ENCODE measurements at regions not wholly inside any gene's neighbourhood (a gene's known extent, or its start where the extent isn't known, plus 50 kb on each side); places are given as distances from the start of the nearest gene placed in this dataset.
A peak's percentile ranks its signal among the peaks of the same experiment; 100 is the strongest.
"Not testable (repeated sequence)": the region's sequence is repeated elsewhere in the genome, so short reads cannot be mapped to it uniquely, and the experiment has no call there.

DNA sequence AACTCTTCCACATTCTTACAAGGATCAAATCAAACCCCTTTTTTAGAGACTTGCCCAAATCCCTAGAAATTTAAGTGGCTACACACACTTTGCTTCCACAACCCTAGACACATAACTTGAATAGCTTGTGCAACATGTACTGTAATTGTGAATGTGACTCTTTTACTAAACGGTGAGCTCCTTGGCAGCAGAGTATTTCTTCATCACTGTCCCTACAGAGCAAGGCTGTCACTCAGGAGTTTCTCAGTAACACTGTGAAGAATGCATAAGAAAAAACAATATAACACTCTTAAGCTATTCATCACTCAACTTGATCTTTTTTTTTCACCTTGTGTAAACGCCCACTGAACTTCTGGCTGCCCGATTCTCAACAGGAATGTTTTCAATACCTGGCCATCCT, 53.8 kb upstream of the ADAMTS18 start:
- no peak for DNase-seq
- ATAC-seq = no peak
- intact Hi-C loops (cut with micrococcal nuclease) = no loop called here

DNA sequence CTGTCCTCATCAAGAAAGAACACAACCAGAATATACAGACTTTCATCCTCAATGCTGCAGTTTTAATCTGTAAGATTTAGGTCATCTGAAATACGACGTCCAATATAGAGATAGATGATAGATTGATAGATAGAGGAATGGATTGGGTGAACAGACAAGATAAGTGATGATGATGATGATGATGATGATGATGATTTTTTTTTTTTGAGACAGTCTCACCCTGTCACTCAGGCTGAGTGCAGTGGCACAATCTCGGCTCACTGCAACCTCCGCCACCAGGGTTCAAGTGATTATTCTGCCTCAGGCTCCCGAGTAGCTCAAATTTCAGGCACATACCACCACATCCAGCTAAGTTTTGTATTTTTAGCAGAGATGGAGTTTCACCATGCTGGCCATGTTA, 56.3 kb upstream of the ADAMTS18 start:
- intact Hi-C loops (cut with micrococcal nuclease) = no loop called here
- ATAC-seq (no peak), DNase-seq (no peak)

DNA sequence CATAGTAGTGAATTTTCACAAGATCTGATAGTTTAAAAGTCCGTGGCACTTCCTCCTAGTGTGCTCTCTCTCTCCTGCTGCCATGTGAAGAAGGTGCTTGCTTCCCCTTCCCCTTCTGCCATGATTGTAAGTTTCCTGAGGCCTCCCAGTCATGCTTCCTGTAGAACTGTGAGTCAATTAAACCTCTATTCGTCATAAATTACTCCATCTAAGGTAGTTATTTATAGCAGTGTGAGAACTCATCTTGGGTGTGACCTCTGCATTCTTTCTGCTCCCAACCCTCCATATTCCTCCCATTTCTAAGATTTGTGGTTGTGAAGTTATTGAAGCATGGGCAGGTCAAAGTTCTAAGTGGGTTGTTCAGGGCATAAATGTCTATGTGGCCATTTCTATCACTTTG, 62.1 kb upstream of the ADAMTS18 start:
- intact Hi-C loops (cut with micrococcal nuclease) = no loop called here
- DNase-seq (no peak), ATAC-seq (no peak)

DNA sequence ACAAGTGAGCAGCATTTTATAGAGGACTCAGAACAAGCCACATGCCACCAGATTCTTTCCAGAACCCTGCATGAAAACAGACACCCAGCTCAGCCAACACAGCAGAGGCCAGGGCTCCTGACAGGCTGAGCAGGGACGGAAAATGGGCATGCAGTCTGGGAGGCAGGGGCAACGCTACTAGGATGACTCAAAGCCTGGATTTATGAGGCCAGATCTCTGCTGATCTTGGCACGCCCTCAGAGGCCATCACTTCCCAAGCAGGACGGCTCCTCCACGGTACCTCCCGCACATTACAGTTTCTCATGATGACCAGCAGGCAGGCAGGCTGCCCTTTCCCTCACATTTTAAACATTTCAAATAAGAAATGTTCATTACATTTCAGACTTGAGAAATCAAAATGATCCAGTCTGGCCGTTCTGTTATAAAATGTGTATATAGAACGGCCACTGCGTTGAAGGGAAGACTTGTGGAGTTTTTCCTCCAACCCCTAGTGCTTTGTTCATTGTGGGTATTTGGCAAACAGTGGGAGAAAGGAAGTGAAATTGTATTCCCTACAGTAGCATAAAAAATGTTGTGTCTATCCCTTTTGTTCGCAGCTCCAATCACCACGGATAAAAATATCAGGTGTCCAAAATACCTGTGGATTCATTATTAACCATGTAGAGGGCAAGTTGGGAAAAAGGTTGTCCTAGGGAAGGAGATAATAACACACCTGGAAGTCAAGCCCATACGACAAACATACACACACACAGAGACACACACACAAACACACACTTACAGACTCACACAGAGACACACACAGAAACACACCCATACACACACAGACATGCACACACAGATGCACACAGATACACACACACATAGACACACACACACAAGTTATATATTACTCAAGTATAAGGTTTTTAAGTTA, 64.8 kb upstream of the ADAMTS18 start:
- ATAC-seq = no peak
- DNase-seq = peak; percentile 20
- intact Hi-C loops (cut with micrococcal nuclease) = no loop called here

DNA sequence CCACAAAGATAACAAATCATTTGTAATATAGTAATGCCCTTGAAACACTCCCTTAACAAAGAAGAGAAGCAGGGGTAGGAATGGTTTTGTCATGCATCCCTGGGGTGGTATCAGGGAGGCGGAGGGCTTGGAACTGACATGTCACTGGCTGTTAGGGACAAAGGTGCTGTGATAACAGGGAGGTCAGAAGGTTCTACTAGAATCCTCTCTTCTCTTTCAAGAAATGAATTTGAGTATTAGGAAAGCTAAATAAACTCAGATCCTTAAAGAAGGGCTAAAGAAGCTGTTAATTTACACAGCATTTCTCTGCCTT, 65.4 kb upstream of the ADAMTS18 start:
- DNase-seq = no peak
- intact Hi-C loops (cut with micrococcal nuclease) = no loop called here
- ATAC-seq = no peak

DNA sequence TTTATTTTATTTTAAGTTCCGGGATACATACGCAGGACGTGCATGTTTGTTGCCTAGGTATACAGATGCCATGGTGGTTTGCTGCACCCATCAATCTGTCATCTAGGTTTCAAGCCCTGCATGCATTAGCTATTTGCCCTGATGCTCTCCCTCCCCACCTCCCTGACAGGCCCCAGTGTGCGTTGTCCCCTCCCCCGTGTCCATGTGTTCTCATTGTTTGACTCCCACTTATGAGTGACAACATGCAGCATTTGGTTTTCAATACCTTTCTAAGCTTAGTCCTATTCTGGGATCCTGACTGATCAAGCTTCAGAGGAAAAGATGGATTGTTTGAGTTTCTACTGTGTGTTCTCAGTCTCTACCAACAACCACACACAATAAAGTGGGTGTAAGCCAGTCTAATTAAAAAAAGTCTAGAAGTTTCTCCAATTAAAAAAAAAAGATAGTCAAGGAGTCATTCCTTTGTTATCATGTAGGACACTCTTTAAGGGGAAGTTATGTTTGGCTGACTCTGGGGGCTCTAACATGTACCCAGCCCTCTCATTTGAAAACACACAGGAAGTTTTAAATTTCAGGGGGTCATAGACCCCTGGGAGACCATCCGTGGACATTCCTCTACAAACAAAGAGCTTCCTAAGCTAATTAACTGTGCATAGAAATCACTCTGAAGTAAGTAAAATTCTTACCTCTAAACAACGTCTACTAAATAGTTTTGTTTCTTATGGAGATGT, 66.3 kb upstream of the ADAMTS18 start:
- DNase-seq = no peak
- intact Hi-C loops (cut with micrococcal nuclease) = no loop called here
- ATAC-seq = no peak

DNA sequence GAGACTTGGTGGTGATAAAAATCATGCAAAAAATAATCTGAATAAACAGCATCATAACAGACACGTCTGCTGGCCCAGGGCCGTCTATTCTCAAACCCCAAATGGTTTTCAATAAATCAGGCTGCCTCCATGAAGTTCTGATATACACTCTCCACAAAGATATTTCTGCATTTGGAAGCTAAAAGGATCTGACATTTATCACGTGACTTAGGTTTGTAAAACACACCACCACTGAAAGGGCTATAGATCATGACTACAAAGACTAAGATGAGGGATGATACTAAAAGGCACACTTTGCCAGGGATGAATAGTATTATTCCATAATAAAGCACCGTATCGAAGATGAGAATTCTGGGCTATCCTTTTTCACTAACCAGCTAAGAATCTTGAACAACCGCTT, 67.6 kb upstream of the ADAMTS18 start:
- intact Hi-C loops (cut with micrococcal nuclease) = no loop called here
- DNase-seq (no peak), ATAC-seq (no peak)

DNA sequence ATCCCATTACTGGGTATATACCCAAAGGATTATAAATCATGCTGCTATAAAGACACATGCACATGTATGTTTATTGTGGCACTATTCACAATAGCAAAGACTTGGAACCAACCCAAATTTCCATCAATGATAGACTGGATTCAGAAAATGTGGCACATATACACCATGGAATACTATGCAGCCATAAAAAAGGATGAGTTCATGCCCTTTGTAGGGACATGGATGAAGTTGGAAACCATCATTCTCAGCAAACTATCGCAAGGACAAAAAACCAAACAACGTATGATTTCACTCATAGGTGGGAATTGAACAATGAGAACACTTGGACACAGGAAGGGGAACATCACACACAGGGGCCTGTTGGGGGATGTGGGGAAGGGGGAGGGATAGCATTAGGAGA, 71.7 kb upstream of the ADAMTS18 start:
- ATAC-seq; intact Hi-C loops (cut with micrococcal nuclease); DNase-seq: not testable (repeated sequence)

DNA sequence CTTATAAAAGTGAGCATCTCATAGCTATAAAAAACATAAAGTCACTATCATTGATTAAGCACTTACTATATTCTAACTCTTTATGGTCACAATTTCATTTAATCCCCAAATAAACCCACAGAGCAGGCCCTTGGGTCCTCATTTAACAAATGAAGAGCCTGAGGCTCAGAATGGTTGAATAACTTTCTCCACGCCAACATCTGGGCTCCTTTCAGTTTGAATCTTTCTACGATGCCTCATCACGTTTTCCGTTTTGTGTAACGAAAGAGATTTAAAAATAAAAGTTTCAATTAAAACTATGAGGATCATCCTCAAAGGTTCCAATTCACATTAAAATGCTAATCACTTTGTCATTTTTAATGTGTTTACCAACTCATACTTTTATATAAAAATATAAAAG, 74.2 kb upstream of the ADAMTS18 start:
- intact Hi-C loops (cut with micrococcal nuclease) = no loop called here
- DNase-seq = no peak
- ATAC-seq = no peak

DNA sequence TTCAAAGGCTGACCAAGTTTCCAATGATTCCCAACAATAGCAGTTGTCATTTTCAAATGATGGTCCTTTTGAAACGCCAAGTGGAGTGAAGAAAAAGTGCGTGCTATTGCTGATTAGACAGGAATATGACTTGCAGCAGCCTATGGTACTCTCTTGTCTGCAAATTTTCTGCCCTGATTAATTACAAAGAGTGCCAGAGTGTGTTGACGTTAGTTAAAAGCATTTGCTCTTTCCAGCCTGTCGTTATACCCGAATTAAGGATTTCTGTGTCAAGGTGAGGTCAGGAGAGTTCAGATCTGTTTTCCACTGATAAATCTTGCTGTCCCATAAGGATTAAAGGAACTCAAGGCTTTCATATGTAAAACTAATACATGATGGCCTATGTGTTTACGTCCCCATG, 75.0 kb upstream of the ADAMTS18 start:
- ATAC-seq (no peak), DNase-seq (no peak)
- intact Hi-C loops (cut with micrococcal nuclease) = no loop called here

DNA sequence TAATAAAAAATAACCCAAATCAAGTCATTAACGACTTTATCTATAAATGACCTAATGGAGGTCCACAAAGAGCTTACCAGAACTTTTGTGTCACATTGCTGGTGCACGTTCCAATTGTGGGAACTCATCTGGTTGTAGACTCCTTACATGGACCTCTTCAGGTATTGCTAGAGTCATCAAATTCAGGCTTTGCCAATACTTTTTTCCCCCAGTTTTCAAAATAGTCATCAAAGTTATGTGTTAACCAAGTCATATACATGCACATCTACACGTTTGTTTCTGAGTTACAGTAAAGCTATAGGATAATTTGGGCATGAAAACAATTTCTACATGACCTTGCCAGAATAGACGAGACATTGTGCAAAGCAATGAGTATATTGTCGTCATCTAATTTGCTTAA, 76.2 kb upstream of the ADAMTS18 start:
- intact Hi-C loops (cut with micrococcal nuclease) = no loop called here
- DNase-seq = no peak
- ATAC-seq = no peak

DNA sequence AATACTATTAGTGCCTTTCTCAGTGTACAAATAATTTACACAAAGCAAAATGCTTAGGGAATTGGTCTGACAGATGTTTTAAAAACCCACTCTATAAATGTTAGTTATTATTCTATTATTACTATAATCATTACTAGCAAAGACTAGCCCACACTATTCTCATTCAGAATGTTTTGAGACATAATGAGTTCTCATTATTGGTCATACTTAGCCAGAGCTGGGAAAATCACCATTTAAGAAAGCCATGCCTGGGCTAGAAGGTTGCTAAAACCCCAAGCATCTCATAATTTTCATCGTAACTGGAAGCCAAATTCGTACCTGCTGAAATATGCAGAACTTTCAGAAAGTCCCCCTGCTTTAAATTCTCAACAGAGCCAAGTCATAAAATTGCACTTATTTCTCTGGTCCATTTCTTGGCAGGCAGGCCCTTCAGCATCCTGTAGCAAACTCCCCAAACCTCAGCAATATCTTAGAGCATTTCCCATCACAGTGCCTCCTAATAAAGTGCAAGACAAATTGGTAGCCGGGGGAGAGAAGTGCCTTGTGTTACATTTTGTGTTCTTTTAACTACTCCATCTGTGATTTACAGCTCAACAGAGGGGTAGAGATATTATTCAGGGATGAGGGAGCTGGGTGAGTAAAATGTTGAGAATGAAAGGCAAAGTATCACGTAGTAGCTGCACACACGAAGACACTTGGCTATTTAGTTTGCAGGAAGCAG, 79.8 kb upstream of the ADAMTS18 start:
- DNase-seq = no peak
- ATAC-seq = no peak
- intact Hi-C loops (cut with micrococcal nuclease) = no loop called here

DNA sequence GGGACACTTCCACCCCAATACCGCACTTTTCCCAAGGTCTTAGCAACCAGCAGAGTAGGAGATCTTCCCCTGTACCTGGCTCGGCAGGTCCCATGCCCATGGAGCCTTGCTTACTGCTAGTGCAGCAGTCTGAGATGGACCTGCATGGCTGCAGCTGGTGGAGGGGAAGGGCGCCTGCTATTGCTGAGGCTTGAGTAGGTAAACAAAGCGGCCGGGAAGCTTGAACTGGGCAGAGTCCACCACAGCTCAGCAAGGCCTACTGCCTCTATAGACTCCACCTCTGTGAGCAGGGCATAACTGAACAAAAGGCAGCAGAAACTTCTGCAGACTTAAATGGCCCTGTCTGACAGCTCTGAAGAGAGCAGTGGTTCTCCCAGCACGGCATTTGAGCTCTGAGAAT, 90.4 kb upstream of the ADAMTS18 start:
- intact Hi-C loops (cut with micrococcal nuclease); DNase-seq; ATAC-seq: not testable (repeated sequence)

DNA sequence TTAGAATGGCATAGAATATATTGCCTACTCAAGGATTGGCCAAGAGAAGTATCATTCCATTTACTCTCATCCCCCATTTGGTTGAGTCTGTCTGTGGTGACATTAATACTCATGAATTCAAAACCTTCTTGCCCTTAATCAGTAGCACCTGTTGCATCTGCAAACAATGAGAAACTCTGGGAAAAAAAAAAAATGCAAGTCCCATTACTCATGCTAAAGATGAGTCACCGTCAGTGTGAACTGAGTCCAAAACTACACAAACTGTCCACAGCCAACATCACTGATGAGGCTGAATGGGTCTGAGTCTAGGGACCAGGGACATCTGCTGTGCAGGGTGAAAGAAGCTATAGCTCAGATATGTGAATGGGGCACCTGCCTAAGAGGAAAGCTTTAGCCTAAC, 96.9 kb upstream of the ADAMTS18 start:
- ATAC-seq (no peak), DNase-seq (no peak)
- intact Hi-C loops (cut with micrococcal nuclease) = no loop called here

DNA sequence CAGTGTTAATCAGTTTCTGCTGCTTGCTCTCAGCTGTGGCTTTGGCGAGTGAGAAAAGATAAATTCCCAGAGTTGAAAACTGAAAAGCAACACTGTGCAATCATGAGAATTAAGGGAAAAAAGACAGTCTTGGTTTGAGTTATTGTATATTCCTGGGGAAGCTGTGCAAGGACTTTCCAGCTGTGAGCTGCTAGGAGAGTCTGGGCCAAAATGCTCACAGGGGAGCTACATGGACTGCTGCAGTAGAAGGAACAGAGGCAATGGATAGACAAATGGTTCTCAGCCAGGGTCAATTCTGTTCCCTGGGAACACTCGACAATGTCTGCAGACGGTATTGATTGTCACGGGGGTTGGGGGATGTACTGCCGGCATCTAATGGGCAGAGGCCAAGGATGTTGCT, 102.0 kb upstream of the ADAMTS18 start:
- ATAC-seq (no peak), DNase-seq (no peak)
- intact Hi-C loops (cut with micrococcal nuclease) = no loop called here

DNA sequence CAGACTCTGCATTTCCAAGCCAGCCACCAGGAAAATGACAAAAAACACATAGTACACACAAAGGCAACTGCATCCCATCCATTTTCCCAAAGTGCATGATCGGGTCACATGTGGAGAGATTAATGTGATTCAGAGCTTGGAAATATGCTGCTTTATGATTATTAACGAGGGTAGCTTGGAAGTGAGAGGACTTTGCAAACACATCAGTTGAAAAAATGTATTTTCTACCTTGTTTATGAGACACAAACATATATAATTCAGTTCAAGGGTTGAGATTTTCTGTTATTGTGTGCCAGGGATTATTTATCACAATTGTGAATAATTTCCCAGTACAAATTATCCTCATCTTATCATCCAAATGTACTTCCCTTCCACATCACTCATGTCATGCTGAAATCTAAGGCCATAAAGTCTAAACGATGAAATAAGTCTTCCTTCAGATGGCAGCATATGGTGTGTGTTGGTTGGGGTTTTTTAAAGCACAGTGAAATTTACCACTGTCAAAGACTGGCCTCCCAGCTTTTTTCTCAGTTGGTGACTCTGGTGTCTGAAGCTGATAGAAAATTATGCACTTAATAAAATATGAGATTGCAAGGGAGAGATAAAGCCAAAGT, 104.7 kb upstream of the ADAMTS18 start:
- DNase-seq (no peak), ATAC-seq (no peak)
- intact Hi-C loops (cut with micrococcal nuclease) = no loop called here

DNA sequence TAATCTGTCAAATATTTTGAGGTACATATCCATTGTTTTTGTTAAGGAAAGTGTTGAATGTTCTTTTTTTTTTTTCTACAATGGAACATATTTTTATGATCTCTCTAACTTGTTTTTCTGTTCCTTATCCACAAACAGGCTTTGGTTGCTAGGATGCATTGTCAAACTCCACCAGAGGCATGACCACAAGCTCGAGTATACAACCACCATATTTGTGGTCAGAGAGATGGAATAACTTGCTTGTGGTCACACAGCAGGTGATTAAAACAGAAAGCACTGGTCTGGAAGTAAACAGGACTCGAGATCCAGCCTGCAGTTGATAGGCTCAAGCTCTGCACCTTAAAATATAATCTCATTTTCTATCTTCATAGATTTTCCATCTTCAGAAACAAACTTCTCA, 105.8 kb upstream of the ADAMTS18 start:
- DNase-seq (no peak), ATAC-seq (no peak)
- intact Hi-C loops (cut with micrococcal nuclease) = no loop called here

DNA sequence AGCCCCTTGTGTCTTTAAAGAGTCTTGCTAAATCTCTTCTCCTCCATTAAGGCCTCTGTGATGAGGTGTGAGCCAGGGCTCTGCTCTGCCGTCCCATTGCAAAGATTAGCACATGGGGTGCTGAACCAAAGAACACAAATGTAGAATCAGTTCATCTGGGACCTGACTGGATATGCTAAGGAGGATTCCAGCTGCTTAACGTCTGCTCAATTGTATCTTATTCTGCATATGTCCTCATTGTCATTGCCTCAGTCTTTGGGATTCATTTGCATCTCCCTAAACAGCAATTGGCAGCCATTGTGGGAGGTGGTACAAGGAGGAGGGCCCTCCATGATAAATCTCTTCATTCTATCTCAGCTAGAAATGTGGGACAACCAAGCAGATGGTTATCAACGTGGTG, 106.3 kb upstream of the ADAMTS18 start:
- intact Hi-C loops (cut with micrococcal nuclease) = no loop called here
- ATAC-seq (no peak), DNase-seq (no peak)

DNA sequence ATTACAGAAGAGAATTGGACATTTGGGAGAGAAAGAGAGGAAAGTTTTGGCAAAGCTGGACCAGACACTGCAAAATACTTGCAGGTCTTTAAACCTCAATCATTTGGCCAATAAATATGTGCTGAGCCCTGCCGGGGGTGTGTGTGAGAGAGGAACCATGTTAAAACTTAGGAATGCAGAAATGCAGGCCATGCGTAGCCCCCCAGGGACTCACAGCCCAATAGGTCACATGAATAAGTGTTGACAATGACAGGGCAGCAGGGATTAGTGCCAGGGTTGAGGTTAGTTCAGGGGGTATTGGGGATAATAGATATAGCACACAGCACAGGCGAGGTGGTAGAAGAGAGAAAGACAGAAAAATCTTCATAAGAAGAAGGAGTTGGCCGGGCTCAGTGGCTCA, 113.3 kb upstream of the ADAMTS18 start:
- intact Hi-C loops (cut with micrococcal nuclease) = no loop called here
- ATAC-seq (no peak), DNase-seq (no peak)

DNA sequence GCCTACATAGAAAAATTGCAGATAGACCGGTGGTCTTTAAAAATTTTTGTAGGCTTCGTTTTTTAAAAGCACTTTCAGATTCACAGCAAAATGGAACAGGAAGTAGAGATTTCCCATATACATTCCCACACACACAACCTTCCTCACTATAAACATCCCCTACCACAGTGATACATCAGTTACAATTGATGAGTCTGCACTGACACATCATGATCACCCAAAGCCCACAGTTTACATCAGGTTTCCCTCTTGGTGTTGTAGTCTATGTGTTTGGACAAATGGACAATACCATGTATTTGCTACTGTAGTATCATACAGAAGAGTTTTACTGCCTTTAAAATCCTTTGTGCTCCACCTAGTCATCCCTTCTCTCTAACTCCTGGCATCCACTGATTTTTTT, 113.9 kb upstream of the ADAMTS18 start:
- ATAC-seq (no peak), DNase-seq (no peak)
- intact Hi-C loops (cut with micrococcal nuclease) = no loop called here

Data from left ventricle myocardium superior (tissue), 1 donor.